Stomach (tissue), 4 donors: ENCODE measurements at regions not wholly inside any gene's neighbourhood (a gene's known extent, or its start where the extent isn't known, plus 50 kb on each side); places are given as distances from the start of the nearest gene placed in this dataset.

Experiments used
- POLR2A ChIP-seq, 4 donors: fragments of 450-650 bp; IDR thresholded peaks; one replicate each; pipeline ENCODE4 v1.6.1; 2016; ENCODE audit warnings: antibody characterized with exemption in 4 of 4, control low read depth in 2 of 4, mild to moderate bottlenecking in 1 of 4, moderate library complexity in 1 of 4
- TF ChIP-seq, protein P1 (sequence below), 7 experiments: fragments of 450-650 bp in 4 of 7; fragments of 200-600 bp in 3 of 7; sonication (generic) in 3 of 7; IDR thresholded peaks; one replicate each; pipeline ENCODE4 v1.5.1; 2016 to 2019; ENCODE audit warnings: antibody characterized with exemption in 7 of 7, control low read depth in 2 of 7, mild to moderate bottlenecking in 1 of 7

DNA sequence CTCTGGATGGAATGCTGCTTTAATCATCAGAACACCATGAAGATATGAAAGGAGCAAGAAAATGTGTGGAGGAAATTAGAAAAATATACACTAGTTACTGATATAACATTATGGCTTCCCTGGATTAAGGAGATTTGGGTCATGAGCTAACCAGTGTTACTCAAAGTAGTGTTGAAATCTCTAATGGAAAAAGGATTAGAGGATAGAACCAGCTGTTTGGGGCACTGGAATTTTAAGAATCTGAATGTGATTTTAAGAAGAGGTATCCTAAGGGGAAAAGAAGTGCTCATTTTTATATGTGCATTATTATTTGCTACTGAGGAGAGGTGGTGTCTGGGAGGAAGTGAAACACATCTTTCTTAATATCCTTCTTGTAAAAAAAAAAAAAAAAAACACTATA, 164.1 kb upstream of the PPARGC1A start:
- TF ChIP-seq, protein P1, sequence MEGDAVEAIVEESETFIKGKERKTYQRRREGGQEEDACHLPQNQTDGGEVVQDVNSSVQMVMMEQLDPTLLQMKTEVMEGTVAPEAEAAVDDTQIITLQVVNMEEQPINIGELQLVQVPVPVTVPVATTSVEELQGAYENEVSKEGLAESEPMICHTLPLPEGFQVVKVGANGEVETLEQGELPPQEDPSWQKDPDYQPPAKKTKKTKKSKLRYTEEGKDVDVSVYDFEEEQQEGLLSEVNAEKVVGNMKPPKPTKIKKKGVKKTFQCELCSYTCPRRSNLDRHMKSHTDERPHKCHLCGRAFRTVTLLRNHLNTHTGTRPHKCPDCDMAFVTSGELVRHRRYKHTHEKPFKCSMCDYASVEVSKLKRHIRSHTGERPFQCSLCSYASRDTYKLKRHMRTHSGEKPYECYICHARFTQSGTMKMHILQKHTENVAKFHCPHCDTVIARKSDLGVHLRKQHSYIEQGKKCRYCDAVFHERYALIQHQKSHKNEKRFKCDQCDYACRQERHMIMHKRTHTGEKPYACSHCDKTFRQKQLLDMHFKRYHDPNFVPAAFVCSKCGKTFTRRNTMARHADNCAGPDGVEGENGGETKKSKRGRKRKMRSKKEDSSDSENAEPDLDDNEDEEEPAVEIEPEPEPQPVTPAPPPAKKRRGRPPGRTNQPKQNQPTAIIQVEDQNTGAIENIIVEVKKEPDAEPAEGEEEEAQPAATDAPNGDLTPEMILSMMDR (IDR thresholded peaks at IDR 0.05): no peak
- no peak for TF ChIP-seq POLR2A (IDR thresholded peaks at IDR 0.05)
